C4-2B (cell line): ENCODE measurements at regions not wholly inside any gene's neighbourhood (a gene's known extent, or its start where the extent isn't known, plus 50 kb on each side); places are given as distances from the start of the nearest gene placed in this dataset.

Experiments used
- H3K27ac ChIP-seq: fragments of 450-650 bp; 2 replicates; pipeline ENCODE4 v1.5.1; 2017
- CTCF ChIP-seq: fragments of 450-650 bp; conservative IDR thresholded peaks from 2 replicates; pipeline ENCODE4 v1.5.1; 2017; ENCODE audit warnings: mild to moderate bottlenecking
- ZFX ChIP-seq: fragments of 450-650 bp; IDR thresholded peaks from 2 replicates; pipeline ENCODE4 v1.6.1; 2017

- H3K27ac ChIP-seq: no peak overlapping the region
- TF ChIP-seq ZFX: no peak
- TF ChIP-seq CTCF: no peak
Observed at GRCh38 chr13:37382146-37382545, 216.4 kb downstream of the POSTN start.

DNA sequence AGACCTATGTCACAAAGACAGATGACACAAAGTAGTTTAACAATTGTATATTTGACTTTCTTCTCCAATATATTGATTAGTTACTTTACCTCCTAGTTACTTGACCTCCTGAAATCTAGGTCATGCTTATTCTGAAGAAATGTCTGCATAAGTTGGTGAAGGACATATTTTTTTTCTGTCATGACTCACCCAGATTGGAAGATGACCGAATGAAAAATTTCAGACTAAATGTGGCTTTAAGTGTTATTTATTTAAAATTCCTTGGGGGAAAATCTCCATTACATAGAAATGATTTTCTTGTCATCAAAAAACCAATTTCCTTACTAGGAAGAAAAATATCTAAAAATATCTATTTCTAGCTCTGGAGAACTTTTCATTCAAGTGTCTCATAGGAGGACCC is 217.1 kb downstream of the POSTN start:
- TF ChIP-seq CTCF (no peak), ZFX (no peak)
- no peak overlapping the region for H3K27ac ChIP-seq

- TF ChIP-seq CTCF (no peak), ZFX (no peak)
- H3K27ac ChIP-seq: no peak overlapping the region
Observed at GRCh38 chr13:37379841-37380240, 218.7 kb downstream of the POSTN start.

- no peak overlapping the region for H3K27ac ChIP-seq
- TF ChIP-seq CTCF (no peak), ZFX (no peak)
Observed at GRCh38 chr13:37375724-37376123, 222.8 kb downstream of the POSTN start.

DNA sequence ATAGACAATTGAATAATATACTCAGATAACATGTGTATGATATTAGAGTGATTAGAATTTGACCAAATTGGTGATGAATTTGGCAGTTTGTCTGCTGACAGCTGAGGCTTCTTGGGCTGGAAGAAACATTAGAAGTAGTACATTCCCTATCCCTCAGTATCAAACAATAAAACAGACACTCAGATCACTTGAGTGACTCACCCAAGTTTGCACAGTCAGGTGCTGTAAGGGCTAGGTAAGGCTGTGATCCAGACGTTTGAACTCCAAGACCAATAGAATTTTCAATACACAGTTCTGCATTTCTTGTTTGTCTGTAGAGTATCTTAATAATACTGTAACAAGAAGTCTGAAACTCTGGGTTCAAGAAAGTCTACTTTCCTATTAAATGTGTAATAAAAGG is 223.5 kb downstream of the POSTN start:
- no peak overlapping the region for H3K27ac ChIP-seq
- TF ChIP-seq CTCF (no peak), ZFX (no peak)

- no peak for TF ChIP-seq CTCF
- H3K27ac ChIP-seq: no peak overlapping the region
Observed at GRCh38 chr13:37369616-37370015, 229.0 kb downstream of the POSTN start.

DNA sequence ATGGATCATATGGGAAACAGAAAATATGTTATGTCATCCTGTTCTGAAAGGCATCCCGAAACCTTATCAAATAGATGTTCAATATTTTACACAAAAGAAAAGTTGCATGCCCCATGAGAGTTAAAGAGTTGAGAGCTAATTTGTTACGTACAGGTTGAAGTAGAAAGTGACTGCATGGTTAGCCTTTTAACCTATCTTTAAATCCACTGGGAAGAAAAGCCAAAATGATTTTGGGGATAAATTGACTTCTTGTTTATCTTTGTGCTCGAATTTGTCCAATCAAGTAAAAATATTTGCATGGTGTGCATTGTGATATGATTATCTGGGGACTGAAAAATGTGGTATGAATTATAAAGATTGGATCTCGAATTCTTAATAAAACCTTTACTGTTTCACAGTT is 230.1 kb downstream of the POSTN start:
- TF ChIP-seq CTCF: no peak
- TF ChIP-seq ZFX: no peak

More for the DNA sequence above, 230.1 kb downstream of the POSTN start:
- no peak overlapping the region for H3K27ac ChIP-seq
